ENCODE measurements at regions not wholly inside any gene's neighbourhood (a gene's known extent, or its start where the extent isn't known, plus 50 kb on each side); places are given as distances from the start of the nearest gene placed in this dataset.
"Not testable (repeated sequence)": the region's sequence is repeated elsewhere in the genome, so short reads cannot be mapped to it uniquely, and the experiment has no call there.

DNA sequence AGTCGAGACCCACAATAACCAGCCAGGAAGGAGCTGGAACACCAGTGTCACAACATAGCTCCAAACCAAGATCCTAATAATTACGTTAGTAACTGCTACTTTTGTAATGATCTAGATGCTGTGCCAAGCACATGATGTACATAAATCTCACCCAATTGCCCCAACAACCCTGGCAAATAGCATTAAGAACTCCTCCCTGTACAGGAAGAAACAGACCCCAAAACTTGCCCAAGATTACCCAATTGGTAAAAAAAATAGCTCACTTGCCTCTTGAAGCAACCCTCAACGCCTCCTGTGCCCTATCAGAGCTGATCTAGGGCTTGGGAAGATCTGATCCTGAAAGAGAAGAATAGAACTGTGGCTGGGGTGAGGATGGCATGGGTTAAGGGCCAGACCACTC is 628.7 kb upstream of the AUTS2 start:
- H3K4me1 Mint-ChIP-seq: no peaks in the 10 kb centered on the region
- no peaks in the 10 kb centered on the region for H3K27me3 Mint-ChIP-seq
- no peaks in the 10 kb centered on the region for H3K9me3 ChIP-seq (ENCODE audit: low read length)
- no peak overlapping the region for H3K4me3 Mint-ChIP-seq
- H3K27ac Mint-ChIP-seq: no peak overlapping the region
- H3K36me3 ChIP-seq (ENCODE audit: insufficient read depth, low read length): no peaks in the 10 kb centered on the region
- no peak overlapping the region for H3K27ac ChIP-seq (ENCODE audit: low read depth, low read length)
- DNase-seq: no peak
- peaks cover 0 to 14% (median 2%) of the 10 kb centered on the region in 5 donors for H3K9me3 Mint-ChIP-seq
- H3K27me3 ChIP-seq (ENCODE audit: insufficient read depth, low read length, poor library complexity, severe bottlenecking): no peaks in the 10 kb centered on the region
- CTCF ChIA-PET: no interaction called here
- no peak overlapping the region for H3K4me3 ChIP-seq (ENCODE audit: low read length)
- no peaks in the 10 kb centered on the region for H3K4me1 ChIP-seq (ENCODE audit: insufficient read depth, low read length)
- POLR2A ChIA-PET: no interaction called here
- no peaks in the 10 kb centered on the region for H3K36me3 Mint-ChIP-seq

GRCh38 chr7:68971634-68972340 is 626.5 kb upstream of the AUTS2 start:
- no peak for DNase-seq
- no peak overlapping the region for H3K27ac ChIP-seq (ENCODE audit: low read depth, low read length)
- H3K36me3 ChIP-seq (ENCODE audit: insufficient read depth, low read length): no peaks in the 10 kb centered on the region
- H3K4me3 ChIP-seq (ENCODE audit: low read length): no peak overlapping the region
- Mint-ChIP-seq H3K27ac (no peak overlapping the region), H3K4me3 (no peak overlapping the region), H3K4me1 (no peaks in the 10 kb centered on the region), H3K27me3 (no peaks in the 10 kb centered on the region), H3K36me3 (no peaks in the 10 kb centered on the region), H3K9me3 (peaks cover 0 to 18% (median 12%) of the 10 kb centered on the region in 5 donors)
- ChIA-PET CTCF (no interaction called here), POLR2A (no interaction called here)
- no peaks in the 10 kb centered on the region for H3K4me1 ChIP-seq (ENCODE audit: insufficient read depth, low read length)
- no peaks in the 10 kb centered on the region for H3K9me3 ChIP-seq (ENCODE audit: low read length)
- H3K27me3 ChIP-seq (ENCODE audit: insufficient read depth, low read length, poor library complexity, severe bottlenecking): no peaks in the 10 kb centered on the region

GRCh38 chr7:68977385-68978055 is 620.8 kb upstream of the AUTS2 start:
- CTCF ChIA-PET: no interaction called here
- no peaks in the 10 kb centered on the region for H3K36me3 ChIP-seq (ENCODE audit: insufficient read depth, low read length)

DNA sequence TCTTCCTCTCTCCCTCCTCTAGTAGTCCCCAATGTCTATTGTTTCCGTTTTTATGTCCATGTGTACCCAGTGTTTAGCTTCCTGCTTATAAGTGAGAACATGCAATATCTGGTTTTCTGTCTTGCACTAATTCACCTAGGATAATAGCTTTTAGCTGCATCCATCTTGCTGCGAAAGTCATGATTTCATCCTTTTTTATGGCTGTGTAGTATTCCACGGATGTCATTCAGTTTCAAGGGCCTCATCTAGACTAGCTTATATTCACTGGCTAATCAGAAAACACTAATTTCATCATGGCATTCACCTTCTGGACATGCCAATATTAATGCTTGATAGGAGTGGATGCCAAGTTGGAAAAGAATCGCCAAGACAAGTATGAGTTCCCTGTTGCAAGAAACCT is 619.6 kb upstream of the AUTS2 start:
- Histone ChIP-seq H3K27ac (ENCODE audit: low read depth, low read length) (no peak overlapping the region), H3K4me1 (ENCODE audit: insufficient read depth, low read length) (no peaks in the 10 kb centered on the region), H3K36me3 (ENCODE audit: insufficient read depth, low read length) (no peaks in the 10 kb centered on the region), H3K4me3 (ENCODE audit: low read length) (no peak overlapping the region), H3K27me3 (ENCODE audit: insufficient read depth, low read length, poor library complexity, severe bottlenecking) (no peaks in the 10 kb centered on the region), H3K9me3 (ENCODE audit: low read length) (no peaks in the 10 kb centered on the region)
- Mint-ChIP-seq H3K9me3 (peaks cover 9 to 26% (median 13%) of the 10 kb centered on the region in 5 donors), H3K27ac (no peak overlapping the region), H3K36me3 (no peaks in the 10 kb centered on the region), H3K27me3 (peaks cover 0 to 3% of the 10 kb centered on the region in 2 donors), H3K4me1 (no peaks in the 10 kb centered on the region), H3K4me3 (no peak overlapping the region)
- CTCF ChIA-PET: no interaction called here
- POLR2A ChIA-PET: no interaction called here
- no peak for DNase-seq

More at GRCh38 chr7:68977385-68978055, 620.8 kb upstream of the AUTS2 start:
- Histone ChIP-seq H3K4me1 (ENCODE audit: insufficient read depth, low read length) (no peaks in the 10 kb centered on the region), H3K27ac (ENCODE audit: low read depth, low read length) (no peak overlapping the region), H3K27me3 (ENCODE audit: insufficient read depth, low read length, poor library complexity, severe bottlenecking) (no peaks in the 10 kb centered on the region), H3K4me3 (ENCODE audit: low read length) (no peak overlapping the region), H3K9me3 (ENCODE audit: low read length) (no peaks in the 10 kb centered on the region)
- no peak overlapping the region for H3K4me3 Mint-ChIP-seq
- H3K9me3 Mint-ChIP-seq: peaks cover 9 to 26% (median 11%) of the 10 kb centered on the region in 5 donors
- peaks cover 0 to 1% of the 10 kb centered on the region in 2 donors for H3K27me3 Mint-ChIP-seq
- POLR2A ChIA-PET: no interaction called here
- H3K36me3 Mint-ChIP-seq: no peaks in the 10 kb centered on the region
- no peaks in the 10 kb centered on the region for H3K4me1 Mint-ChIP-seq
- no peak overlapping the region for H3K27ac Mint-ChIP-seq
- DNase-seq: no peak

DNA sequence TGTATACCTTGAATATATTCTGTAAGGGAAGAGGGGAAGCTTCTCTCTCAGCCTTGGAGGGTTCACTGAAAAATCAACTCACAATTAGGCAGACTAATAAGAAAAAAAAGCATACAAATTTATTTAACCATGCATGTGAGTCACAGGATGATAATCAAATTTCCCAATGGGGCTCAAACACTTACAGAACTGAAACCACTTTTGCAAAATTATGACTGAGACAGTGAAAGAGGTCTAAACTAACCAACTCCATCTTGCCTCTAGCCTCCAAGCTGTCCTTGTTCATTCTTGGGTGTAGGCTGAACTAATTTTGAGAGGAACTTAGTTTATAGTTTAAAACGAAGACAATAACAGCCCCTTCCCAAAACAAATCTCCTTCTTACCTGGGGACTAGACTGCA is 618.3 kb upstream of the AUTS2 start:
- CTCF ChIA-PET: no interaction called here

GRCh38 chr7:68980432-68980831 is 617.8 kb upstream of the AUTS2 start:
- H3K4me1 ChIP-seq (ENCODE audit: insufficient read depth, low read length); DNase-seq; H3K4me3 Mint-ChIP-seq; POLR2A ChIA-PET; CTCF ChIA-PET; H3K9me3 ChIP-seq (ENCODE audit: low read length); H3K4me1 Mint-ChIP-seq; H3K27me3 ChIP-seq (ENCODE audit: insufficient read depth, low read length, poor library complexity, severe bottlenecking); H3K36me3 ChIP-seq (ENCODE audit: insufficient read depth, low read length); H3K36me3 Mint-ChIP-seq; H3K27ac Mint-ChIP-seq; H3K4me3 ChIP-seq (ENCODE audit: low read length); H3K27ac ChIP-seq (ENCODE audit: low read depth, low read length); H3K27me3 Mint-ChIP-seq: not testable (repeated sequence)
- H3K9me3 Mint-ChIP-seq: peaks cover 11 to 25% (median 14%) of the 10 kb centered on the region in 5 donors

More for the DNA sequence above, 618.3 kb upstream of the AUTS2 start:
- H3K27me3 Mint-ChIP-seq: peaks cover 0 to 3% of the 10 kb centered on the region in 2 donors
- POLR2A ChIA-PET: no interaction called here
- DNase-seq: no peak
- Histone ChIP-seq H3K4me1 (ENCODE audit: insufficient read depth, low read length) (no peaks in the 10 kb centered on the region), H3K27ac (ENCODE audit: low read depth, low read length) (no peak overlapping the region), H3K27me3 (ENCODE audit: insufficient read depth, low read length, poor library complexity, severe bottlenecking) (no peaks in the 10 kb centered on the region), H3K9me3 (ENCODE audit: low read length) (no peaks in the 10 kb centered on the region), H3K36me3 (ENCODE audit: insufficient read depth, low read length) (no peaks in the 10 kb centered on the region), H3K4me3 (ENCODE audit: low read length) (no peak overlapping the region)
- H3K9me3 Mint-ChIP-seq: peaks cover 11 to 26% (median 14%) of the 10 kb centered on the region in 5 donors
- no peak overlapping the region for H3K4me3 Mint-ChIP-seq
- no peak overlapping the region for H3K27ac Mint-ChIP-seq
- no peaks in the 10 kb centered on the region for H3K36me3 Mint-ChIP-seq
- H3K4me1 Mint-ChIP-seq: no peaks in the 10 kb centered on the region

GRCh38 chr7:68984306-68984705 is 614.0 kb upstream of the AUTS2 start:
- no peak for DNase-seq
- no peaks in the 10 kb centered on the region for H3K27me3 ChIP-seq (ENCODE audit: insufficient read depth, low read length, poor library complexity, severe bottlenecking)
- H3K4me3 ChIP-seq (ENCODE audit: low read length): no peak overlapping the region
- no peaks in the 10 kb centered on the region for H3K4me1 Mint-ChIP-seq
- no peak overlapping the region for H3K27ac ChIP-seq (ENCODE audit: low read depth, low read length)
- CTCF ChIA-PET: no interaction called here
- no peaks in the 10 kb centered on the region for H3K4me1 ChIP-seq (ENCODE audit: insufficient read depth, low read length)
- H3K9me3 Mint-ChIP-seq: peaks cover 9 to 26% (median 14%) of the 10 kb centered on the region in 5 donors
- POLR2A ChIA-PET: no interaction called here
- no peak overlapping the region for H3K27ac Mint-ChIP-seq
- no peaks in the 10 kb centered on the region for H3K36me3 ChIP-seq (ENCODE audit: insufficient read depth, low read length)
- H3K9me3 ChIP-seq (ENCODE audit: low read length): no peaks in the 10 kb centered on the region
- peaks cover 0 to 3% of the 10 kb centered on the region in 2 donors for H3K27me3 Mint-ChIP-seq
- no peaks in the 10 kb centered on the region for H3K36me3 Mint-ChIP-seq
- H3K4me3 Mint-ChIP-seq: no peak overlapping the region

DNA sequence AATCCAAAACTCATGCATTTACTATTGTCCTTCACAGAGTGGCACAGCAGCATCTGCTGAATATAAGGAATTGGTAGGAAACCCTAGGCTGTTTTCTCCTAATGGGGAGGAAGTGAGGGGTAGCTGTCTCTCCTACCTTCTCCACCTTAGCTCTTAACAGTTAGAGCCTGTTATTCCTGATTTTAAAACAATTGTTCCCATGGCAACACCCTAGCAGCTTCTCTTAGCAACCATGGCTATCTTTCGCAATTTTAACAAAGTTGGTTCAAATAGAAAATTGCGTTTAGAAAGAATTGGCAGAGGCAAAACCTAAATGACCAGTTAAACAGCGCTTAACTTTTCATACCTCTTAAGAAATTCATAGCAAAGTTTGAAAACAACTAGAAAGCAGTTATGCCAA is 603.4 kb upstream of the AUTS2 start:
- CTCF ChIA-PET: no interaction called here
- no peaks in the 10 kb centered on the region for H3K4me1 Mint-ChIP-seq
- no peaks in the 10 kb centered on the region for H3K27me3 Mint-ChIP-seq
- Histone ChIP-seq H3K4me1 (ENCODE audit: insufficient read depth, low read length) (no peaks in the 10 kb centered on the region), H3K27me3 (ENCODE audit: insufficient read depth, low read length, poor library complexity, severe bottlenecking) (no peaks in the 10 kb centered on the region), H3K36me3 (ENCODE audit: insufficient read depth, low read length) (no peaks in the 10 kb centered on the region), H3K27ac (ENCODE audit: low read depth, low read length) (no peak overlapping the region), H3K9me3 (ENCODE audit: low read length) (no peaks in the 10 kb centered on the region), H3K4me3 (ENCODE audit: low read length) (no peak overlapping the region)
- H3K4me3 Mint-ChIP-seq: no peak overlapping the region
- no peak overlapping the region for H3K27ac Mint-ChIP-seq
- H3K9me3 Mint-ChIP-seq: peaks cover 7 to 12% (median 10%) of the 10 kb centered on the region in 5 donors
- POLR2A ChIA-PET: no interaction called here
- H3K36me3 Mint-ChIP-seq: no peaks in the 10 kb centered on the region
- DNase-seq: no peak
